GM19324 (cell line): ENCODE measurements at regions not wholly inside any gene's neighbourhood (a gene's known extent, or its start where the extent isn't known, plus 50 kb on each side); places are given as distances from the start of the nearest gene placed in this dataset.

ENCODE experiments used
- ATAC-seq: cut with Tn5 transposase; IDR thresholded peaks from one replicate; pipeline ENCODE4 v1.9.1; 2021; ENCODE audit warnings: mild to moderate bottlenecking, moderate library complexity; ENCODE audit not compliant: unreplicated experiment, low FRiP score

- no peak for ATAC-seq
Measured at GRCh38 chr6:81485395-81485794, 267.1 kb downstream of the TENT5A start.

GRCh38 chr6:81484251-81484650, 268.2 kb downstream of the TENT5A start:
- no peak for ATAC-seq

- ATAC-seq, result no peak
Measured at GRCh38 chr6:81480139-81480538, 272.3 kb downstream of the TENT5A start.

GRCh38 chr6:81476881-81477280, 275.6 kb downstream of the TENT5A start:
- no peak for ATAC-seq

GRCh38 chr6:81475646-81476045, 276.8 kb downstream of the TENT5A start:
- ATAC-seq, result no peak

- no peak for ATAC-seq
Measured at GRCh38 chr6:81465859-81466258, 286.6 kb downstream of the TENT5A start.

- ATAC-seq, result no peak
Measured at GRCh38 chr6:81456416-81456815, 296.1 kb downstream of the TENT5A start.

- no peak for ATAC-seq
Measured at GRCh38 chr6:81455641-81456040, 296.8 kb downstream of the TENT5A start.

- peak; percentile 66 for ATAC-seq
Measured at GRCh38 chr6:81451787-81452186, 300.7 kb downstream of the TENT5A start.

- ATAC-seq, result no peak
Measured at GRCh38 chr6:81450180-81450579, 302.3 kb downstream of the TENT5A start.

- ATAC-seq, result no peak
Measured at GRCh38 chr6:81446509-81446908, 306.0 kb downstream of the TENT5A start.

- ATAC-seq, result no peak
Measured at GRCh38 chr6:81439417-81439816, 313.1 kb downstream of the TENT5A start.

- no peak for ATAC-seq
Measured at GRCh38 chr6:81436990-81437389, 315.5 kb downstream of the TENT5A start.

- ATAC-seq, result no peak
Measured at GRCh38 chr6:81413306-81413705, 339.2 kb downstream of the TENT5A start.

- no peak for ATAC-seq
Measured at GRCh38 chr6:81401970-81402690, 350.4 kb downstream of the TENT5A start.

- ATAC-seq, result no peak
Measured at GRCh38 chr6:81396916-81397315, 355.6 kb downstream of the TENT5A start.

- no peak for ATAC-seq
Measured at GRCh38 chr6:81387163-81387562, 365.3 kb downstream of the TENT5A start.

GRCh38 chr6:81384921-81385320, 367.6 kb downstream of the TENT5A start:
- ATAC-seq, result no peak

- no peak for ATAC-seq
Measured at GRCh38 chr6:81383472-81383871, 369.0 kb downstream of the TENT5A start.

- no peak for ATAC-seq
Measured at GRCh38 chr6:81382852-81383251, 369.6 kb downstream of the TENT5A start.

GRCh38 chr6:81381382-81381916, 371.0 kb downstream of the TENT5A start:
- ATAC-seq, result no peak

- ATAC-seq, result no peak
Measured at GRCh38 chr6:81380718-81381338, 371.7 kb downstream of the TENT5A start.
